HepG2 (cell line): ENCODE measurements at regions not wholly inside any gene's neighbourhood (a gene's known extent, or its start where the extent isn't known, plus 50 kb on each side); places are given as distances from the start of the nearest gene placed in this dataset.
"Not testable (repeated sequence)": the region's sequence is repeated elsewhere in the genome, so short reads cannot be mapped to it uniquely, and the experiment has no call there.

Source experiments
- FOXM1 ChIP-seq: sonication (generic); formaldehyde crosslinking; IDR thresholded peaks from 2 replicates; pipeline ENCODE4 v1.5.0; 2020; ENCODE audit warnings: missing genetic modification reagents
- HNF4G ChIP-seq, 2 experiments: sonication (generic) in 1 of 2; formaldehyde crosslinking in 1 of 2; IDR thresholded peaks; 2 replicates each; pipeline versions ENCODE4 v1.4.0 to v1.6.1; 2011 to 2020; ENCODE audit warnings: borderline replicate concordance in 2 of 2, low read depth in 2 of 2, mild to moderate bottlenecking in 2 of 2, low read length in 1 of 2, missing genetic modification reagents in 1 of 2, moderate library complexity in 1 of 2
- IRF1 ChIP-seq: sonication (generic); formaldehyde crosslinking; IDR thresholded peaks from 2 replicates; pipeline ENCODE4 v1.4.0; 2020; ENCODE audit warnings: low read depth, mild to moderate bottlenecking, missing genetic modification reagents
- JUND ChIP-seq: sonication (generic); formaldehyde crosslinking; IDR thresholded peaks from 2 replicates; pipeline ENCODE4 v1.8.0; 2022; ENCODE audit warnings: mild to moderate bottlenecking, missing genetic modification reagents
- KLF12 ChIP-seq: sonication (generic); formaldehyde crosslinking; IDR thresholded peaks from 2 replicates; pipeline ENCODE4 v1.4.0; 2020; ENCODE audit warnings: missing genetic modification reagents, borderline replicate concordance
- SIN3A ChIP-seq: IDR thresholded peaks from 2 replicates; pipeline ENCODE4 v1.6.1; 2011; ENCODE audit warnings: low read depth, mild to moderate bottlenecking, control low read depth, low read length, borderline replicate concordance
- STAG1 ChIP-seq: sonication (generic); formaldehyde crosslinking; IDR thresholded peaks from 2 replicates; pipeline ENCODE4 v1.4.0; 2020; ENCODE audit warnings: missing genetic modification reagents
- TBL1XR1 ChIP-seq: fragments of 150-350 bp; IDR thresholded peaks from 2 replicates; pipeline ENCODE4 v1.6.1; 2014; ENCODE audit warnings: borderline replicate concordance, low read length; ENCODE audit not compliant: partially characterized antibody
- ZFP1 ChIP-seq: IDR thresholded peaks from 2 replicates; pipeline ENCODE4 v1.6.1; 2016
- ZNF652 ChIP-seq: IDR thresholded peaks from 2 replicates; pipeline ENCODE4 v1.6.1; 2016; ENCODE audit warnings: low read depth, borderline replicate concordance
- ZNF672 ChIP-seq: sonication (generic); formaldehyde crosslinking; IDR thresholded peaks from 2 replicates; pipeline ENCODE4 v1.8.1; 2022; ENCODE audit warnings: missing genetic modification reagents
- TF ChIP-seq, protein P1 (sequence below), 2 experiments: sonication (generic) in 1 of 2; formaldehyde crosslinking in 1 of 2; IDR thresholded peaks; 2 replicates each; pipeline versions ENCODE4 v1.4.0 to v1.6.1; 2018 to 2020; ENCODE audit warnings: missing genetic modification reagents in 2 of 2, borderline replicate concordance in 1 of 2, low read depth in 1 of 2, mild to moderate bottlenecking in 1 of 2, missing biosample characterization in 1 of 2
- TF ChIP-seq, protein P2 (sequence below): sonication (generic); formaldehyde crosslinking; IDR thresholded peaks from 2 replicates; pipeline ENCODE4 v1.4.0; 2020; ENCODE audit warnings: missing genetic modification reagents, borderline replicate concordance

GRCh38 chr6:169098651-169099050, 155.0 kb downstream of the THBS2 start:
- TF ChIP-seq ZNF652 (CRISPR knock-in tag); IRF1 (CRISPR knock-in tag); JUND (CRISPR knock-in tag); FOXM1; KLF12 (CRISPR knock-in tag); SIN3A; HNF4G (IDR thresholded peaks at IDR 0.05; ENCODE audit: borderline replicate concordance, low read depth, low read length); HNF4G (CRISPR knock-in tag; IDR thresholded peaks at IDR 0.05; ENCODE audit: borderline replicate concordance, low read depth); STAG1 (CRISPR knock-in tag); TBL1XR1; ZFP1; ZNF672 (CRISPR knock-in tag): not testable (repeated sequence)
- TF ChIP-seq, protein P1, sequence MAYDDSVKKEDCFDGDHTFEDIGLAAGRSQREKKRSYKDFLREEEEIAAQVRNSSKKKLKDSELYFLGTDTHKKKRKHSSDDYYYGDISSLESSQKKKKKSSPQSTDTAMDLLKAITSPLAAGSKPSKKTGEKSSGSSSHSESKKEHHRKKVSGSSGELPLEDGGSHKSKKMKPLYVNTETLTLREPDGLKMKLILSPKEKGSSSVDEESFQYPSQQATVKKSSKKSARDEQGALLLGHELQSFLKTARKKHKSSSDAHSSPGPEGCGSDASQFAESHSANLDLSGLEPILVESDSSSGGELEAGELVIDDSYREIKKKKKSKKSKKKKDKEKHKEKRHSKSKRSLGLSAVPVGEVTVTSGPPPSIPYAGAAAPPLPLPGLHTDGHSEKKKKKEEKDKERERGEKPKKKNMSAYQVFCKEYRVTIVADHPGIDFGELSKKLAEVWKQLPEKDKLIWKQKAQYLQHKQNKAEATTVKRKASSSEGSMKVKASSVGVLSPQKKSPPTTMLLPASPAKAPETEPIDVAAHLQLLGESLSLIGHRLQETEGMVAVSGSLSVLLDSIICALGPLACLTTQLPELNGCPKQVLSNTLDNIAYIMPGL (CRISPR knock-in tag; IDR thresholded peaks at IDR 0.05; ENCODE audit: borderline replicate concordance in 1 of 2, low read depth in 1 of 2): not testable (repeated sequence)
- TF ChIP-seq, protein P2, sequence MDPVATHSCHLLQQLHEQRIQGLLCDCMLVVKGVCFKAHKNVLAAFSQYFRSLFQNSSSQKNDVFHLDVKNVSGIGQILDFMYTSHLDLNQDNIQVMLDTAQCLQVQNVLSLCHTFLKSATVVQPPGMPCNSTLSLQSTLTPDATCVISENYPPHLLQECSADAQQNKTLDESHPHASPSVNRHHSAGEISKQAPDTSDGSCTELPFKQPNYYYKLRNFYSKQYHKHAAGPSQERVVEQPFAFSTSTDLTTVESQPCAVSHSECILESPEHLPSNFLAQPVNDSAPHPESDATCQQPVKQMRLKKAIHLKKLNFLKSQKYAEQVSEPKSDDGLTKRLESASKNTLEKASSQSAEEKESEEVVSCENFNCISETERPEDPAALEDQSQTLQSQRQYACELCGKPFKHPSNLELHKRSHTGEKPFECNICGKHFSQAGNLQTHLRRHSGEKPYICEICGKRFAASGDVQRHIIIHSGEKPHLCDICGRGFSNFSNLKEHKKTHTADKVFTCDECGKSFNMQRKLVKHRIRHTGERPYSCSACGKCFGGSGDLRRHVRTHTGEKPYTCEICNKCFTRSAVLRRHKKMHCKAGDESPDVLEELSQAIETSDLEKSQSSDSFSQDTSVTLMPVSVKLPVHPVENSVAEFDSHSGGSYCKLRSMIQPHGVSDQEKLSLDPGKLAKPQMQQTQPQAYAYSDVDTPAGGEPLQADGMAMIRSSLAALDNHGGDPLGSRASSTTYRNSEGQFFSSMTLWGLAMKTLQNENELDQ (CRISPR knock-in tag): not testable (repeated sequence)
